ENCODE measurements at regions not wholly inside any gene's neighbourhood (a gene's known extent, or its start where the extent isn't known, plus 50 kb on each side); places are given as distances from the start of the nearest gene placed in this dataset.
A peak's percentile ranks its signal among the peaks of the same experiment; 100 is the strongest.
"Not testable (repeated sequence)": the region's sequence is repeated elsewhere in the genome, so short reads cannot be mapped to it uniquely, and the experiment has no call there.

DNA sequence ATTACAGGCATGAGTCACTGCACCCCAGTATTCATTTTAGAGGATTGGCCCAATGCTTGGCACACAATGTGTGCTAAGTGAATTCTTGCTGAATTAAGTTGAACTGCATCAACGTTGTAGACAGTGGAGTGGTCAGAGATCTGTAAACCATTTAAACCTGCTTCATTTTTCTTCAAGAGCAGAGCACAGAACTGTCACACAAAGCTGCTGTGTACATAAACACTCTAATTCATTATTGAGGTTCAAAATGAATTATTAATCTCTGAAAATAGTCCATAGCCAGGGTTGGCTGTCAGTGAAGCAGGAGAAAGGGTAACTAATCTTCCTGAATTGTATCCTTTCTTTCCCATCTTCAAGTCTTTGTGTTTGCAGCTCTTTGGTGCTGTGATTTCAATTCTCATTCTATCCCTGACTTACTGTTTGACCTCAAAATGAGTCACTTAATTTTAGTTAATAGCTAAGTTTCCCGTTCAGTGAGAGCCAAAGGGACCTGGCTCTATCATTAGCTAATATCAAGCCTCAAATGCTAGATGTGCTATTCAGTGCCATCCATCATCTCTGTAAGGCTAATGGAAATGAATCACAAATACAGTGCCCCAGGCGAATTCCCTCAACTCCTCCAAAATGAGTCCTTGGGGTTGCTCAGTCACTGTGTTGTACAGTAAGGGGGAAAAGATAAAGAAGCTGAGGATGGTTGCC, 77.0 kb upstream of the TSC22D1 start:
- Histone ChIP-seq H3K36me3 (replicated peaks; ENCODE audit: control insufficient read depth, insufficient read depth, low read length) (no peaks in the 10 kb centered on the region), H3K27me3 (ENCODE audit: control insufficient read depth, insufficient read depth, low read length) (peaks cover 2% of the 10 kb centered on the region), H3K4me3 (ENCODE audit: insufficient read depth, low read depth, low read length) (no peak overlapping the region)
- no peak for DNase-seq

DNA sequence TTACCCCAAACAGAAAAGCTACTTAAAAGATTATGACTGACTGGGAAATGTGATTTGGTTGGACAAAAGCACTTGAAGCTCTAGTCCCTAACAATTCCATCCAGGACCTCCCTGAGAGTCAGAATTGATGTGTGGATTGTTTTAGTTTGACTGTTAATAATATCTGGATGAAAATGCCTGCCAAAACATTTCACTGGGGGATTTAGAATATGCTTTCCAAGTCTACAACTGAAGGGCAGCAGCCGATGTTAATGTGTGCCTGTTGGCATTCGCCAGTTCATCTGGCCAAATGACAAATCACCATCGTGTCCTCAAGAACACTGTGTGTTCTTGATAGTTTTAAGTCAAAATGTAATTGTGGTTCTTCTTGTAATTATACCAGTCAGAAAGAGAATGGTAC, 76.0 kb upstream of the TSC22D1 start:
- no peak for DNase-seq
- Histone ChIP-seq H3K27me3 (ENCODE audit: control insufficient read depth, insufficient read depth, low read length) (peaks cover 2% of the 10 kb centered on the region), H3K4me3 (ENCODE audit: insufficient read depth, low read depth, low read length) (no peak overlapping the region), H3K36me3 (replicated peaks; ENCODE audit: control insufficient read depth, insufficient read depth, low read length) (no peaks in the 10 kb centered on the region)

DNA sequence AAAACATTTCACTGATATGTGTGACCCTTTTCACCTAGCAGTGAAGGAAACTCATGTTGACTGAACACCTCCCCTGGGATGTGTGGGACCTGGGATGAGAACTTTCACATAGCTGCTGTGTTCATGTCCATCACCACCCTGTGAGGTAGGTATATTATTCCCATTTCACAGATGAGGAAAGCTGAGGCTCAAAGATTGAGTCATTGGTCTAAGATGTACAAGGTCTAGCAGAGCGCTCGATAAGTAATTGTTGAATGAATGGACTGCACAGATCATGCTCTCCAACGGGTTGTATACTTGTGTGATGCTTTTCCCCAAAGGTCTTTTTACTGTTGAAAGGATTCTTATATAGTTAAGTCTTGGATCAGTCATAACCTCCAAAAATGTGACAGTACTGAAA, 75.6 kb upstream of the TSC22D1 start:
- Histone ChIP-seq H3K27me3 (ENCODE audit: control insufficient read depth, insufficient read depth, low read length) (peaks cover 2% of the 10 kb centered on the region), H3K4me3 (ENCODE audit: insufficient read depth, low read depth, low read length) (no peak overlapping the region), H3K36me3 (replicated peaks; ENCODE audit: control insufficient read depth, insufficient read depth, low read length) (no peaks in the 10 kb centered on the region)
- DNase-seq = no peak

DNA sequence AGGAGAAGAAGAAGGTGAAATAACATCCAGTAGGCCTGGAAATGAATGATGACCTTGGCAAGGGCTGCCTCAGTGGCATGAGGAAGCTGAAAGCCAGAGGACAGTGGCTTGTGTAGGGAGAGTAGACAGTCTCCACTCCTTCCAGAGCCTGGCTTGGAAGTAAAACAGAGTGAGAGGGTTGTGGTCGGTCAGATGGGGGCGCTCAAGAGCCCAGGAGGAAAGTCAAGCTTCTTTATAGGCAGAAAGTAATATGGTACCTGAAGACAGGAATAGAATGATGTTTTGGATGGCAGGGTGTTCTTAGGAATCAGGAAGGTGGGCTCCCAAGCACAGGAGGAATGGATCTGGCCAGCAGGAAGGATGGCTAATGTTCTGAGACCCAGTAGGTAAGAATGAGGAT, 75.1 kb upstream of the TSC22D1 start:
- Histone ChIP-seq H3K36me3 (replicated peaks; ENCODE audit: control insufficient read depth, insufficient read depth, low read length) (no peaks in the 10 kb centered on the region), H3K27me3 (ENCODE audit: control insufficient read depth, insufficient read depth, low read length) (peaks cover 2% of the 10 kb centered on the region), H3K4me3 (ENCODE audit: insufficient read depth, low read depth, low read length) (no peak overlapping the region)
- no peak for DNase-seq

DNA sequence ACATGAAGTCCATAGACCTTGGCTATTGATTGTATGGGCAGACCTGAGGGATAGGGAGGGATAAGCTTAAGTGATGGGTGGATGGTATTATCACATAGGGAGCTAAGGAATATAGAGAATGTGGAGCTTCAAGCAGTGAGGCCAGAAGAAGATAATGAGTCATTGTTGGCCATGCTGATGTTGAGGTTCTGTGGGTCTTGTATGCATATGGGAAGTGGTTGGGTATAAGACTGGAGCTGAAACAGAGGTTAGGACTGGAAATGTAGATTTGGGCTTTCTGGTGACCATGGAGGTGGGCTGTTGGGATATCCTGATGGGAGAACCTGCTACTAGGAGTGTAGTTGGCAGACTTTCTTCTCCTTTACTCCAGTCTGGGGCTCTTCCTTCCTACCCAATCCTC, 73.7 kb upstream of the TSC22D1 start:
- DNase-seq = no peak
- H3K4me3 ChIP-seq (ENCODE audit: insufficient read depth, low read depth, low read length) = no peak overlapping the region

DNA sequence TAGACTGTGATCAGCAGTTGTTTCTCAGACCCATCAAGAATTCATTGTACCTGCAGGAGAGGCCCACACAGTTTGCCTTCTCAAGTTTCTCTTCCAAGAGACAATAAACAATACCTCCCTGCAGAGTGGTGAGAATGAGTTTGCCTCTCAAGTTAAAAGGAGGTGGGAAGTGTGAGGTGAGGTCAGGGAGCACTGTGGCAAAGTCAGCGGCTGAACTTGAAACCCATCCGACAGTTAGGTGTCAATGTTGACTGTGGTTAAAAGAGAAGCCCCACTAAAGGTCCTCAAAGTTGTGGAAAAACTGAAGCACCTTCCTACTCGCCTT, 72.9 kb upstream of the TSC22D1 start:
- Histone ChIP-seq H3K36me3 (replicated peaks; ENCODE audit: control insufficient read depth, insufficient read depth, low read length) (no peaks in the 10 kb centered on the region), H3K4me3 (ENCODE audit: insufficient read depth, low read depth, low read length) (no peak overlapping the region), H3K27me3 (ENCODE audit: control insufficient read depth, insufficient read depth, low read length) (peaks cover 2% of the 10 kb centered on the region)
- peak; percentile 62 for DNase-seq

More for the DNA sequence above, 73.7 kb upstream of the TSC22D1 start:
- H3K27me3 ChIP-seq (ENCODE audit: control insufficient read depth, insufficient read depth, low read length) = peaks cover 2% of the 10 kb centered on the region
- no peaks in the 10 kb centered on the region for H3K36me3 ChIP-seq (replicated peaks; ENCODE audit: control insufficient read depth, insufficient read depth, low read length)

DNA sequence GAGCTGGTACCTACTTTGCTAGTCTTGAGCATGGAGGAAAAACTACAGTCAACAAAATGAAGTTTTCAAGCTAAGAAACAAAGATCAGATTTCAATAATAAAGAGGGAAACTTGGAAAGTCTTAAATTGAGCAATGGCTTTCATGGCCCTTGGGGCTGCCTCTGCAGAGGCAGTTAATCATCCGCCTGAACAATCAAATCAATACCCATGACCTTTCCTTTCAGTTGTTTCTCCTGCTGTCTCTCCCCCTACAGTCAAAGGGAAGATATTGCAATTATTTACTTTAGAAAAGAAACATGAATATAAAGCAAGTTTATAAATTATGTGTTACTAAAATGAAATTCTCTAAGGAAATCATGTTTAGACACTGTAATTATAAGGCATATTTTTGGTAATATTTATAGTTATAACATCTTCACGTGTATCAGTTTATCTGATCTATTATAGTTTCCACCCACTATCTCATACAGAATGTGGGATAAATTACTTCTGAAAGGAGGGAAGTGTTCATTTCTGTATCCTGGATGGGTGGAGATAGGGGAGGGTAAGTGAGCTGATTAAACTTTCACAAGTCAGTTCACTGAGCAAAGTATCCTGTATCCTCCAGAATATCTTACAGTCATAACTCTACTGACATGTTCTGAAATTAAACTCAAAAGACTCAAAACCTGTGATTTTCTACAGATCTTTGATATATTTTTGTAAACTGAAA, 72.4 kb upstream of the TSC22D1 start:
- Histone ChIP-seq H3K36me3 (replicated peaks; ENCODE audit: control insufficient read depth, insufficient read depth, low read length) (no peaks in the 10 kb centered on the region), H3K27me3 (ENCODE audit: control insufficient read depth, insufficient read depth, low read length) (peaks cover 2% of the 10 kb centered on the region), H3K4me3 (ENCODE audit: insufficient read depth, low read depth, low read length) (no peak overlapping the region)
- no peak for DNase-seq

DNA sequence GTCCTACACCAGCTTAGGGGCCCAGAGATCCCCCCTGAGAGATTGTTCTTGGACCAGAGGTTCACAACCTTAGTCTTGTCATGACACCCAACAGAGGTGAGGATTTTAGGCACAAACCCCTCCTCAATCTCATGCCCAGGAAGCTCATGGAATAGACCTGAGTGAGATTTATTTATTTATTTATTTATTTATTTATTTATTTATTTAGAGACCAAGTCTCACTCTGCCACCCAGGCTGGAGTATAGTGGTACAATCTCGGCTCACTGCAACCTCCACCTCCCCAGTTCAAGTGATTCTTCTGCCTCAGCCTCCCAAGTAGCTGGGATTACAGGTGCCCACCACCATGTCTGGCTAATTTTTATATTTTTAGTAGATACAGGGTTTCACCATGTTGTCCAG, 71.4 kb upstream of the TSC22D1 start:
- H3K36me3 ChIP-seq (replicated peaks; ENCODE audit: control insufficient read depth, insufficient read depth, low read length) = not testable (repeated sequence)

DNA sequence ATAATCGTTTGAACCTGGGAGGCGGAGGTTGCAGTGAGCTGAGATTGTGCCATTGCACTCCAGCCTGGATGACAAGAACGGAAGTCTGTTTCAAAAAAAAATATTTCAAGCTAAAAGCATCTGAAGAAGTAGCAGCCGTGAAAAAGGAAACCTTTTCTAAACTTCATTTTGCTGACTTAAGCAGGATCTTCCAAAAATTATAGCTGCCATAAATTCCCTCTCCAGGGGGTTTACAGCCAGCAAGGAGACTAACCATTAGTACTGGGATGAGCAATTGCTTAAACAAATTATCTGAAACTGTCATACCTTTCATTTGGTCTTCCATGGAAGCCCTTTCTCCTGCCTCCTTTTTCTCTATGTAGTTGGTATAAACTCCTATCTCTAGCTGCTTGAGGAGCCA, 69.9 kb upstream of the TSC22D1 start:
- no peak overlapping the region for H3K4me3 ChIP-seq (ENCODE audit: insufficient read depth, low read depth, low read length)
- H3K27me3 ChIP-seq (ENCODE audit: control insufficient read depth, insufficient read depth, low read length) = peaks cover 2% of the 10 kb centered on the region
- H3K36me3 ChIP-seq (replicated peaks; ENCODE audit: control insufficient read depth, insufficient read depth, low read length) = no peaks in the 10 kb centered on the region
- no peak for DNase-seq

More for the DNA sequence above, 71.4 kb upstream of the TSC22D1 start:
- not testable (repeated sequence) for DNase-seq; H3K27me3 ChIP-seq (ENCODE audit: control insufficient read depth, insufficient read depth, low read length); H3K4me3 ChIP-seq (ENCODE audit: insufficient read depth, low read depth, low read length)

DNA sequence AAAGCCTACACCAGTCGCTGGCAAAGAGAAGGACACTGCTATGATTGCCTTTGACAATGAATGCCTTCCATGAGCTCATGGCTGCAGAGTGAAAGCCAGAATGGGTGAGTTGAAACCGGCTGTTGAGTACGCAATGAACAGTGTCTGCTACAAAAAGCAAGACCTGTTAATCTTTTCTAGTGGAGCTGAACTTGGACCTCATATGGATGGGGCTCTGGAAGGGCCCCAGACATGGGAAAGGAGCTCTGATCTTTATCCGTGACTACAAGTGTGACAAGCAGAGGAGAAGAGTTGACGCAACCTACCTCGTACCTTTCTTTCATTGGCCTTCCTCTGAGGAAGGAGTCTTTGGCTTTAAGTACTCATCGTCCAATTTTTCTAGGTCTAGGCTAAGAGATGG, 67.1 kb upstream of the TSC22D1 start:
- no peak for DNase-seq
- no peak overlapping the region for H3K4me3 ChIP-seq (ENCODE audit: insufficient read depth, low read depth, low read length)
- H3K36me3 ChIP-seq (replicated peaks; ENCODE audit: control insufficient read depth, insufficient read depth, low read length) = no peaks in the 10 kb centered on the region
- no peaks in the 10 kb centered on the region for H3K27me3 ChIP-seq (ENCODE audit: control insufficient read depth, insufficient read depth, low read length)

DNA sequence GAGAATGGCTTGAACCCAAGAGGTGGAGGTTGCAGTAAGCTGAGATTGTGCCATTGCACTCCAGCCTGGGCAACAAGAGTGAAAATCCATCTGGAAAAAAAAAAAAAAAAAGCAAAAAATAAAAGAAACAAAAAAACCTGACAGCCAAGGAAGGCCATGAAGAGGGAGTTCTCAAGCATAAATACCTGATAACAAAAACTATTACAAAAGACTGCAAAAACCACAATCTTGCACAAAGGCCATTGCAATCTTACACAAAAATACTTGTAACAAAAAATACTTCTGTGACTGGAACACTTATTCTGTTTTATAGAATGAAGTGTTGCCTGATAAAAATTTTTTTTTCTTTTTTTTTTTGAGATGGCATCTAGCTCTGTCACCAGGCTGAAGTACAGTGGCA, 61.5 kb upstream of the TSC22D1 start:
- DNase-seq = no peak
- H3K4me3 ChIP-seq (ENCODE audit: insufficient read depth, low read depth, low read length) = no peak overlapping the region
- no peaks in the 10 kb centered on the region for H3K36me3 ChIP-seq (replicated peaks; ENCODE audit: control insufficient read depth, insufficient read depth, low read length)
- H3K27me3 ChIP-seq (ENCODE audit: control insufficient read depth, insufficient read depth, low read length) = no peaks in the 10 kb centered on the region

DNA sequence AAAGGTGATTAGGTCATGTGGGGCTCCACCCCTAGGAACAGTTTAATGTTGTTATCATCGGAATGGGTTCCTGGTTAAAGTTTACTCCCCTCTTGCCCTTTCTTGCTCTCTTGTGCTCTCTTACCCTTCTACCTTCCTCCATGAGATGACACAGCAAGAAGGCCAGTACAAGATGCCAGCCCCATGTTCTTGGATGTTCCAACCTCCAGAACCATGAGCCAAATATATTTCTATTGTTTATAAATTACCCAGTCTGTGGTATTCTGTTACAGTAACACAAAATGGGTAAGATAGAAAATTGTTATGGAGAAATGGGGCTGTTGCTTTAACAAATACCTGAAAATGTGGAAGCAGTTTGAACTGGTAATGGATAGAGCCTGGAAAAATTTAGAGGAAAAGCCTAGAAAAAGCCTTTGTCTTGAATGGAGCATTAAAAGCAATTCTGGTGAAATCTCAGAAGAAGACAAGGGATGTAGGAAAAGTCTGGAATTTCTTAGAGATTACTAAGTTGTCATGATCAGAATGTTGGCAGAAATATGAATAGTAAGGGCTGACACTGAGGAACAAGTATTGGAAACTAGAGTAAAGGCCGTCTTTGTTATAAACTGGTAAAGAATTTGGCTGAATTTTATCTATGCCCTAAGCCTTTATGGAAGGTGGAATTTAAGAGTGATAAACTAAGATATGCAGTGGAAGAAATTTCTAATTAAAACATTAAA, 53.5 kb upstream of the TSC22D1 start:
- no peaks in the 10 kb centered on the region for H3K27me3 ChIP-seq (ENCODE audit: control insufficient read depth, insufficient read depth, low read length)
- DNase-seq = no peak
- no peak overlapping the region for H3K4me3 ChIP-seq (ENCODE audit: insufficient read depth, low read depth, low read length)
- no peaks in the 10 kb centered on the region for H3K36me3 ChIP-seq (replicated peaks; ENCODE audit: control insufficient read depth, insufficient read depth, low read length)

DNA sequence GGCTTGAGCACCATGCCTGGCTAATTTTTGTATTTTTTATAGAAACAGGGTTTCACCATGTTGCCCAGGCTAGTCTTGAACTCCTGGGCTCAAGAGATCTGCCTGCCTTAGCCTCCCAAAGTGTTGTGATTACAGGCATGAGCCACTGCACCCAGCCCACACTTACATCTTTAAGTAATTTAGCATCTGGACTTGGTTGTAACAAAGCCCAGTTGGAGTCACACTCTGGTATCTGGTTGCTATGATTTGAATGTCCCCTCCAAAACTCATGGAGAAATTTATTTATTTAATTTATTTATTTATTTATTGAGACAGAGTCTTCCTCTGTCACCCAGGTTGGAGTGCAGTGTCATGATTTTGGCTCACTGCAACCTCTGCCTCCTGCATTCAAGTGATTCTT, 52.7 kb upstream of the TSC22D1 start:
- H3K36me3 ChIP-seq (replicated peaks; ENCODE audit: control insufficient read depth, insufficient read depth, low read length); H3K27me3 ChIP-seq (ENCODE audit: control insufficient read depth, insufficient read depth, low read length); H3K4me3 ChIP-seq (ENCODE audit: insufficient read depth, low read depth, low read length); DNase-seq: not testable (repeated sequence)

DNA sequence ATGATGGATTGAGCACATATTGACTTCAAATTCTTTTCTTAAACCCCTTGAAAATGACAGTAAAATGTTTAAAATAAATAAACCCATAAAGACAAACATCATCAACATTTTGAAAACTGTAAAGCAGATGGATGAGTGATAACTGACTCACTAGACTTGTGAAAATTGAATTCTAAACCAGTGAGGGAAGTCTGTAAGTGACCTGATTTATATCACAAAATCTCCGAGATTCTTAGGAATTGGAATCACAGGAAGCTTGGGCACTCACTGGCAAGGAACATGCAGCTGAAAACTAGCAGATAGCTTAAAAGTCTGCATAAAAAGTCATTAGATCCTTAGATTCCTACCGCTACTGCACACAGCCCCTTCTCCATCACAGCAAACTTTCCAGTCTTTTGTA, 51.3 kb upstream of the TSC22D1 start:
- DNase-seq = no peak
- no peaks in the 10 kb centered on the region for H3K27me3 ChIP-seq (ENCODE audit: control insufficient read depth, insufficient read depth, low read length)
- H3K36me3 ChIP-seq (replicated peaks; ENCODE audit: control insufficient read depth, insufficient read depth, low read length) = no peaks in the 10 kb centered on the region
- no peak overlapping the region for H3K4me3 ChIP-seq (ENCODE audit: insufficient read depth, low read depth, low read length)

DNA sequence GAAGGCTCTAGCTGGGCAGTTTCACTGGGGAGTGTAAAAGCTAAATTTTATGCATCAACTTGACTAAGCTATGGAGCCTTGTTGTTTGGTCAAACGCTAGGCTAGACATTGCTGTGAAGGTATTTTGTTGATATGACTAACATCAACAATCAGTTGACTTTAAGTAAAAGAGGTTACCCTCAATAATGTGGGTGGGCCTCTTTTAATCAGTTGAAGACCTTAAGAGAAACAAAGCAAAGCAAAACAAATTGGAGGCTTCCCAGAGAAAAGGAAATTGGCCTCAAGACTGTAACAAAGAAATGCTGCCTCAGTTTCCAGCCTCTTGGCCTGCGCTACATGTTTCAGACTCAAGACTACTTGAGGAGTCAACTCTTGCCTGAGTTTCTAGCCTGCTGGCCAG, 50.0 kb upstream of the TSC22D1 start:
- Histone ChIP-seq H3K27me3 (ENCODE audit: control insufficient read depth, insufficient read depth, low read length) (no peaks in the 10 kb centered on the region), H3K4me3 (ENCODE audit: insufficient read depth, low read depth, low read length) (no peak overlapping the region), H3K36me3 (replicated peaks; ENCODE audit: control insufficient read depth, insufficient read depth, low read length) (no peaks in the 10 kb centered on the region)
- no peak for DNase-seq
